GM10266 (cell line): ENCODE measurements at regions not wholly inside any gene's neighbourhood (a gene's known extent, or its start where the extent isn't known, plus 50 kb on each side); places are given as distances from the start of the nearest gene placed in this dataset.

Experiments used
- DNase-seq: peaks from one replicate; pipeline ENCODE4 v3.0.0; 2012; ENCODE audit errors: extremely low spot score
- TF ChIP-seq, protein P1 (sequence below): IDR thresholded peaks from 2 replicates; pipeline ENCODE4 v1.5.1; 2012; ENCODE audit warnings: mild to moderate bottlenecking, low read depth; ENCODE audit not compliant: control insufficient read depth, insufficient read depth; ENCODE audit errors: missing control alignments

GRCh38 chr15:95757171-95757570 is 573.3 kb upstream of the NR2F2 start:
- TF ChIP-seq, protein P1, sequence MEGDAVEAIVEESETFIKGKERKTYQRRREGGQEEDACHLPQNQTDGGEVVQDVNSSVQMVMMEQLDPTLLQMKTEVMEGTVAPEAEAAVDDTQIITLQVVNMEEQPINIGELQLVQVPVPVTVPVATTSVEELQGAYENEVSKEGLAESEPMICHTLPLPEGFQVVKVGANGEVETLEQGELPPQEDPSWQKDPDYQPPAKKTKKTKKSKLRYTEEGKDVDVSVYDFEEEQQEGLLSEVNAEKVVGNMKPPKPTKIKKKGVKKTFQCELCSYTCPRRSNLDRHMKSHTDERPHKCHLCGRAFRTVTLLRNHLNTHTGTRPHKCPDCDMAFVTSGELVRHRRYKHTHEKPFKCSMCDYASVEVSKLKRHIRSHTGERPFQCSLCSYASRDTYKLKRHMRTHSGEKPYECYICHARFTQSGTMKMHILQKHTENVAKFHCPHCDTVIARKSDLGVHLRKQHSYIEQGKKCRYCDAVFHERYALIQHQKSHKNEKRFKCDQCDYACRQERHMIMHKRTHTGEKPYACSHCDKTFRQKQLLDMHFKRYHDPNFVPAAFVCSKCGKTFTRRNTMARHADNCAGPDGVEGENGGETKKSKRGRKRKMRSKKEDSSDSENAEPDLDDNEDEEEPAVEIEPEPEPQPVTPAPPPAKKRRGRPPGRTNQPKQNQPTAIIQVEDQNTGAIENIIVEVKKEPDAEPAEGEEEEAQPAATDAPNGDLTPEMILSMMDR = no peak

GRCh38 chr15:95758451-95758850 is 572.0 kb upstream of the NR2F2 start:
- TF ChIP-seq, protein P1 = no peak
- no peak for DNase-seq

More at GRCh38 chr15:95757171-95757570, 573.3 kb upstream of the NR2F2 start:
- no peak for DNase-seq

GRCh38 chr15:95758851-95759250 is 571.6 kb upstream of the NR2F2 start:
- TF ChIP-seq, protein P1 = no peak
- no peak for DNase-seq

DNA sequence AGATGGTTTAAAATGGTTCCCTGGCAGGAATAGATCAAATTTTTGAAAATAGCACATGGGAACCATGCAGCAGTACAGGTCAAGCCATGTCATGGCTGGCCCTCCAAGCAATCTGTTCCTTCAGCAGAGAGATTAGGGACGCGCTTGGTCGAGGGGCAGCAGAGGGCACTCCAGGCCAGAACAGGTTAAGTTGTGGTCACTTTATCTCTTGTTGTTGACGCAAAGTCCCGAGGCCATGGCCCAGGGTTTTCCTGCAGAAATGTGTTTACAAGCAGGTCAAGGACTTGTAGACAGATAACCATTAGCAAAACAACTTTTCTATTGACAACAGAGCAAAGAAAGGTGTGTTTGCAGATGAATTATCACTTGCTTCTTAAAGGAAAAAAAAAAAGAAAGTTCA is 570.0 kb upstream of the NR2F2 start:
- DNase-seq = no peak

DNA sequence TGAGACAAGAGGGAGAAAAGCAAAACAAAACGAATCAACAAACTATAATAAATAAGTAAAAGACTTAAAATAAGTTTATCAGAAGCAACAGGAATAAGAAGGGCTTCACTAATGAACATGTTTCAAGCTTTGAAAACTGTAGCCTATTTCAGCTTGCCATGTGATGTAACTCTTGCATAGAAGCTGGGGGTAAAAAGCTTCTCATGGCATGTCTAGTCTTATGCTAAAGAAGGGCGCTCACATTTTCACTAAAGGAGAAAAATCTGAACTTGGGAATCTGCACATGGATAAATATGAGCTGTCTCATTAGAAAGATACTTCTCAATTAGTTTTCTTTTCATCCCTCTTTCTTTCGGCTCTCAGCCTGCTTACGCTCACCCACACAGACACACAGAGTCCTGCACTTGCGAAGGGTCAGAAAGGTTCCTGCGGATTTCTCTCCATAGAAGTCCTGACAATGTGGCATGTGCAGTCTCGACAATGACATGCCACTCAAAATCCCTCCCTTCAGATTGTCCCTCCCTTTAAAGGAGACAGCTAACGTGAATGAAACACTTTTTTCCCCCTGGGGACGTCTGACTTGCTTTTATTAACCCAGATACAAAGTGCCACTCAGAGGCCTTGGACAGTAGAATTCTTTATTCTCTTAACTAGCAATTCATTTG is 568.9 kb upstream of the NR2F2 start:
- TF ChIP-seq, protein P1 = no peak
- no peak for DNase-seq

More for the DNA sequence above, 570.0 kb upstream of the NR2F2 start:
- TF ChIP-seq, protein P1 = peak; percentile 28

DNA sequence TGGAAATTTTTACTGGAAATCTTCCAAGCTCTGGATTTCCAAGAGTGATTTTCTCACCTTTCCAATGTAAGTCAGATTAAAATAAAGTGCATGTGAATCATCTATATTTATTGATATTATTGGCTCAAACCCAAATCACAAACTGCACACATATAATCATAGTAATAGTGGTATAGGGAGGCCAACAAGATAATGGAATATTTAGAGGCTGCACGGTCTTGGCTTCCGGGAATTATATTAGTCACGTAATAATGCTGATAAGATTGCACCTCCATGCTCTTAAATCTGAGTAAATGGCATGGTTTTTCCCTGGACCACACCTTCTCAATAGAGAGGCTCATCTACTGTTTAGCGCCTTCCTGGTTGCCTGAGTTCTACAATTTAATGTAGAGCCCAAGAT is 567.1 kb upstream of the NR2F2 start:
- no peak for DNase-seq
- TF ChIP-seq, protein P1 = no peak

DNA sequence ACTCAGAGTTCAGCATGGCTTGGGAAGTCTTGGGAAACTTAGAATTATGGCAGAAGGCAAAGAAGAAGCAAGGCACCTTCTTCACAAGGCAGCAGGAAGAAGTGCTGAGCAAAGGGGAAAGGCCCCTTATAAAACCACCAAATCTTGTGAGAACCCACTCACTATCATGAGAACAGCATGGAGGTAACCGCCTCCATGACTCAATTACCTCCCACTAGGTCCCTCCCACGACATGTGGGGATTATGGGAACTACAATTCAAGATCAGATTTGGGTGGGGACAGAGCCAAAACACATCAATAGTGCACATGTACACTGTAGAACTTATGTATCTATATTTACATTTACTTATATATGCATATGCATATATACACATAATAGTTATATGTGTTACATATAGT is 565.3 kb upstream of the NR2F2 start:
- TF ChIP-seq, protein P1 = no peak
- no peak for DNase-seq
